Activated naive CD4-positive, alpha-beta T cell treated with anti-CD3 and anti-CD28 coated beads for 36 hours (primary cell): ENCODE measurements at regions not wholly inside any gene's neighbourhood (a gene's known extent, or its start where the extent isn't known, plus 50 kb on each side); places are given as distances from the start of the nearest gene placed in this dataset.

ENCODE experiments used
- CTCF ChIA-PET: fragments of 350-600 bp; sonication (Branson Sonifier 250); formaldehyde crosslinking; loops from one replicate; lab custom pipeline; 2021; ENCODE audit warnings: antibody characterized with exemption; lab: Charles Lee
- DNase-seq: peaks from one replicate; pipeline ENCODE4 v3.0.0-alpha.2; 2020
- H3K27ac Mint-ChIP-seq: one replicate; pipeline ENCODE4 v1.8.0; 2021; ENCODE audit warnings: mild to moderate bottlenecking, mixed read lengths
- H3K27me3 Mint-ChIP-seq: one replicate; pipeline ENCODE4 v1.8.0; 2021; ENCODE audit warnings: low read depth, mixed read lengths
- H3K36me3 Mint-ChIP-seq: one replicate; pipeline ENCODE4 v1.8.0; 2021; ENCODE audit warnings: low read depth, mixed read lengths
- H3K4me1 Mint-ChIP-seq: one replicate; pipeline ENCODE4 v1.8.0; 2021; ENCODE audit warnings: low read depth, mixed read lengths
- H3K4me3 Mint-ChIP-seq: one replicate; pipeline ENCODE4 v1.8.0; 2021; ENCODE audit warnings: mild to moderate bottlenecking, moderate library complexity, mixed read lengths
- H3K9me3 Mint-ChIP-seq: one replicate; pipeline ENCODE4 v1.8.0; 2021; ENCODE audit warnings: mixed read lengths
- intact Hi-C: fragments of 100-400 bp; cut with micrococcal nuclease; formaldehyde crosslinking; loops from one replicate; pipeline ENCODE4 v1.15.1; 2023

- Mint-ChIP-seq H3K27me3 (no peaks in the 10 kb centered on the region), H3K4me1 (no peaks in the 10 kb centered on the region), H3K27ac (no peak overlapping the region), H3K36me3 (peaks cover 3% of the 10 kb centered on the region), H3K9me3 (peaks cover 20% of the 10 kb centered on the region), H3K4me3 (no peak overlapping the region)
- intact Hi-C loops: no loop called here
- DNase-seq: no peak
- CTCF ChIA-PET: no interaction called here
Observed at GRCh38 chr10:31173752-31174151, 142.1 kb upstream of the ZNF438 start.

- peaks cover 3% of the 10 kb centered on the region for H3K36me3 Mint-ChIP-seq
- intact Hi-C loops: no loop called here
- CTCF ChIA-PET: no interaction called here
- no peaks in the 10 kb centered on the region for H3K4me1 Mint-ChIP-seq
- H3K9me3 Mint-ChIP-seq: peaks cover 10% of the 10 kb centered on the region
- DNase-seq: no peak
- H3K27ac Mint-ChIP-seq: no peak overlapping the region
- no peaks in the 10 kb centered on the region for H3K27me3 Mint-ChIP-seq
- H3K4me3 Mint-ChIP-seq: no peak overlapping the region
Observed at GRCh38 chr10:31179091-31179680, 139.8 kb upstream of the ZEB1 start.

DNA sequence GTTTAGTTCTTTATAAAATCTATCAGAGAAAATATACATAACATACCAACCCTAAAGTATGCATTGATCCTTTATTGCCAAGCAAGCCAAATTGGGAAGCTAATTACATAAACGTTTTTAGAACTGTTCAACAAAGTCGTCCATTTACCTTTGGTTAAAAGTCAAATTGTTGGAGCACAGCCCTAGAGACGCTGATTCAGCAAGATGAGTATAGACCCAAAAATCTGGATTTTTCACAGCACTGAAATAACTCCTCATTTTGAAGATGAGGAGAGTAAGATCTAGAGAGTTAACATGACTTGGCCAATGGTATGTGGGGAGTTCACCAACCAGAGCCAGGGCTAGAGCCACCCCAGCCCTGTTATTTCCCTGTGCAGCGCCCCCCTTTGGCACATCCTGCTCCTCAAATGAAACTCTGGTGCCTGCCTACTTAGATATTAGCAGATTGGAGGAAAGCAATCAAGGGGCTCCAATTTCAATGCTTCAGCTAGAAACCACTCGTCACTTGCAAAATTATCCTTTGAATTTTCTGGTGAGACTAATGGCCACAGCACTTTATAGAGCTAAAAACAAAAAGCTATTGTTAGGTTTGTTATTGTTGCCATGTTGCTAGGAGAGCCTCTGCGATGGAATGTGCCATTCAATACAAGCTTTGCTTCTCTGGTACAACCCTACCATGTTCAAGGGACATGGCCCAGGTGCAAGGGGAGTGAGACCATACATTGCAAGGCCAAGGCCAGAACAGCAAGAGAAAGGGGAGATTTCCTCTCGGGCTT is 132.6 kb upstream of the ZEB1 start:
- no peak for DNase-seq
- no peak overlapping the region for H3K4me3 Mint-ChIP-seq
- H3K27ac Mint-ChIP-seq: no peak overlapping the region
- H3K4me1 Mint-ChIP-seq: no peaks in the 10 kb centered on the region
- no peaks in the 10 kb centered on the region for H3K27me3 Mint-ChIP-seq
- no peaks in the 10 kb centered on the region for H3K9me3 Mint-ChIP-seq
- CTCF ChIA-PET: no interaction called here
- intact Hi-C loops: no loop called here
- no peaks in the 10 kb centered on the region for H3K36me3 Mint-ChIP-seq

DNA sequence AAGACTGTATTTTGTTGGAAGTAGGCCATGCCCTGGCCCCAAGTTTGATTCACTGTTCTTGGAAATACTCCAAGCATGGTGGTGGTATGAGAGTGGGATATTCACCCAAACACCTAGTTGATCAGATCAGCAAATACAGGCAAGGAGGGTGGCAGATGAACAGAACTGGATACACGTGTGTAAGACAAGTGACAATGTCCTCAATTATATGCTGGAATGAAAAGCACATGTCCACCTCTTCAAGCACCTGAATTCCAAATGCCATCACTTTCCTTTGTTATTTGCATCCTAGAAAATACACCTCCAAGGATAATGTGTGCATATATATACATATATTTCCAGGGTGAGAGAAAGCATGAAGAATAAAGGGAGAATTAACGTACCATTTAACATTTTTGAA is 131.8 kb upstream of the ZEB1 start:
- no peaks in the 10 kb centered on the region for H3K9me3 Mint-ChIP-seq
- CTCF ChIA-PET: no interaction called here
- H3K4me1 Mint-ChIP-seq: no peaks in the 10 kb centered on the region
- DNase-seq: no peak
- H3K36me3 Mint-ChIP-seq: no peaks in the 10 kb centered on the region
- no peak overlapping the region for H3K27ac Mint-ChIP-seq
- no peak overlapping the region for H3K4me3 Mint-ChIP-seq
- intact Hi-C loops: no loop called here
- no peaks in the 10 kb centered on the region for H3K27me3 Mint-ChIP-seq

DNA sequence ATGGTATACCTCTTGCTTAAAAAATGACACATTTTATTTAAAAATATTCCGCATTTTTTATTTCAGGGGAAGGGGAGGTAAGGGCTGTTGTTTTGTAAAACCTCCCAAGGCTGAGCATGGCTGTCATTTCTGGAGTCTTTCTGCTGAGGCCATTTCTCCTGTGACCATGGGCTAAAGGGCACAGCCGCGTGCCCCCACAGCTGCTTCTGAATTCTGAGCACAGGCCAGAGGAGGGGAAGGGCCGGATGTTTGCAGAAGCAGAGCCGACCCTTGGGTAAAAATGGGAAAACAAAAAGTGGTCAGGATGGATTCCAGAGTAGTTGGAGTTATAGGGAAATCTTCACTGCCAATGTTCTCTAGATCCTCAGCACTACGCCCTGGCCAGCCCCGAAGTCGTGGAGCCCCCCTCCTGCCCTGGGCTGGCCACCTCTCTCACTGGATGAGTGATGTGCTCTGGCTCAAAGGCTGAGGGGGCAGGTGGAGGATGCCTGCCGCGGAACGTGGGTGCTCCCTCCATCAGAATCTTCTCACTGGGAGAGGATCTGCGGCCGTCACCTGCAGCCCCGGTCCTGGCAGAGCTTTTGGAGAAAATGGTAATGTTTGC is 131.3 kb upstream of the ZEB1 start:
- Mint-ChIP-seq H3K27ac (no peak overlapping the region), H3K4me3 (no peak overlapping the region), H3K36me3 (no peaks in the 10 kb centered on the region), H3K9me3 (no peaks in the 10 kb centered on the region), H3K27me3 (no peaks in the 10 kb centered on the region), H3K4me1 (no peaks in the 10 kb centered on the region)
- CTCF ChIA-PET: no interaction called here
- intact Hi-C loops: no loop called here
- DNase-seq: no peak

DNA sequence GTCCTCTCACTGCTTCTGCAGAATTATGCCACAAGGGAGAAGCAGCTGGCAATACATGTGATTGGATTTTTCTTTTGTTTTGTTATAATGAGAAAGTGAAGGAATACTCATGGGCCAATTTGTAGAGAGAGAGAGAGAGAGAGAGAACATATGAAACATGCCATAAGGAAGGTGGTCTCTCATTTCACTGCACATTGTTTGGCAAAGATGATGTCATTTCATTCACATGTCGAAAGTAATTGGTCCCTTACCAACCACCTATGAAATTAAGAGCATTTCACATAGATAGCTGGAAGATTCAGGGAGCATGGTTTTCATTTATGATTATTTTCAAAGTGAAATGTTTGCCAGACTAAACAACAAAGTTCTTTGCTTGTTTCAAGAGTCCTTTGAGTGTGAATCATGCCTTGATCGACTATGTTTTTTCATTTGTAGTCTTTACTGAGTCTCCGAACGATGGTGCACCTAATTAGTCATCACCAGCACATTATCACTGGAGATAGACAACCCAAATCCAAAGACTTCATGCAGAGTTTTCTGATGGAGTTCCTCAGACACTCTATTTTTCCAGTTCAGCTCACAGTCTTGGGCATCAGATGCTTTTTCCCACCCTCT is 130.1 kb upstream of the ZEB1 start:
- H3K4me1 Mint-ChIP-seq: no peaks in the 10 kb centered on the region
- intact Hi-C loops: no loop called here
- H3K9me3 Mint-ChIP-seq: no peaks in the 10 kb centered on the region
- DNase-seq: no peak
- no peak overlapping the region for H3K27ac Mint-ChIP-seq
- no peak overlapping the region for H3K4me3 Mint-ChIP-seq
- CTCF ChIA-PET: no interaction called here
- no peaks in the 10 kb centered on the region for H3K27me3 Mint-ChIP-seq
- no peaks in the 10 kb centered on the region for H3K36me3 Mint-ChIP-seq

DNA sequence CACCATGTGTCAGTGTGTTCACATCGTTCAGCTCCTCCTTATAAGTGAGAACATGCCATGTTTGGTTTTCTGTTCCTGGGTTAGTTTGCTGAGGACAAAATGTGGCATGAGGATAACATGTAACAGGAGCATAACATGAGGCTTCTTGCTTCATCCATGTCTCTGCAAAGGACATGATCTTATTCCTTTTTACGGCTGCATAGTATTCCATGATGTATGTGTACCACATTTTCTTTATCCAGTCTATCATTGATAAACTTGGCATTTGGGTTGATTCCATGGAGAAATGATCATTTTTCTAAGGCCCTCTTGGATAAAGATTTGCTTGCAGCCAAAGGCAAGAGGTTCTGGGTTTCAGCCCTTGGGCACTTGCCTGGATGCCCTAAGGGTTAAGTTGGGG is 128.5 kb upstream of the ZEB1 start:
- Mint-ChIP-seq H3K4me3 (no peak overlapping the region), H3K9me3 (no peaks in the 10 kb centered on the region), H3K36me3 (no peaks in the 10 kb centered on the region), H3K27me3 (no peaks in the 10 kb centered on the region), H3K27ac (no peak overlapping the region), H3K4me1 (no peaks in the 10 kb centered on the region)
- no peak for DNase-seq
- CTCF ChIA-PET: no interaction called here
- intact Hi-C loops: no loop called here

DNA sequence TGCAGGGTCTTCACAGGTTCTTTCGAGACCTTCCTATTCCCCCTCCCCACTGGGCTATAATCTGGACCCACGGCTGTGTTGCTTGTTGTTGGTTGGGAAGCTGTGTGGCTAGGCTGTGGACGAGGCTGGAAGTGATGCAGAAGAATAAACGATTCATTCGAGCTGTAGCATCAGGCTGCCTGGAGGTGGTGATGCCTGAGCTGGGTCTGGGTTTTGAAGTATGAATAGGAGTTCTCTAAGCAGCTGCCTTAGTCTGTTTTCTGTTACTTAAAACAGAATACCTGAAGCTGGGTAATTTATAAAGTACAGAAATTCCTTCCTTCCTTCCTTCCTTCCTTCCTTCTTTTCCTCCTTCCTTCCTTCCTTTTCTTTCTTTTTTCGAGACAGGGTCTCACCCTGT is 126.5 kb upstream of the ZEB1 start:
- Mint-ChIP-seq H3K4me1 (no peaks in the 10 kb centered on the region), H3K9me3 (no peaks in the 10 kb centered on the region), H3K36me3 (no peaks in the 10 kb centered on the region), H3K27ac (no peak overlapping the region), H3K4me3 (no peak overlapping the region), H3K27me3 (no peaks in the 10 kb centered on the region)
- DNase-seq: no peak
- CTCF ChIA-PET: no interaction called here
- intact Hi-C loops: no loop called here

- no peak for DNase-seq
- Mint-ChIP-seq H3K27ac (no peak overlapping the region), H3K4me3 (no peak overlapping the region), H3K9me3 (no peaks in the 10 kb centered on the region), H3K36me3 (no peaks in the 10 kb centered on the region), H3K27me3 (no peaks in the 10 kb centered on the region), H3K4me1 (no peaks in the 10 kb centered on the region)
- CTCF ChIA-PET: no interaction called here
- intact Hi-C loops: no loop called here
Observed at GRCh38 chr10:31194986-31195385, 124.0 kb upstream of the ZEB1 start.

DNA sequence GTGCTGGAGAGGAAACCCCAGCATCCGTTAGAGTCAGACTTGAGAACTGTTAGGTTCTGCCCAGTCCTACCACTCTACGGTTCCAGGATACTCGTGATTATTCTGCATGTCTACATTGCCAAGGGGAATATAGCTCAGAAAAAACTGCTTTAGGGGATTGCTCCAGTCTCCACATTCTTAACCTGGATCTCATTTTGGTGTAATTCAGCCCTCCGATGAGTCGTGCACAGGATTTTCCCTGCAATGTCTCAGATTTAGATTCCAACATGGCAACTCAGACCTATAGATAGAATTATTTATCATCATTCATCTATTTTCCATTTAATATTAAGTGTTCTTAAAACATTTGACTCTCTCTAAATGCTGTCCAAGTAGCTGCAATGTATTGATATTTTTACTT is 121.1 kb upstream of the ZEB1 start:
- CTCF ChIA-PET: interaction anchor here (1.0 to 1.2 kb wide), 2 partner anchors 9 to 12 kb away, joined by 3 read pairs; no protein-coding TSS in a partner anchor
- Mint-ChIP-seq H3K4me3 (no peak overlapping the region), H3K9me3 (no peaks in the 10 kb centered on the region), H3K27ac (no peak overlapping the region), H3K4me1 (no peaks in the 10 kb centered on the region), H3K36me3 (no peaks in the 10 kb centered on the region), H3K27me3 (no peaks in the 10 kb centered on the region)
- DNase-seq: no peak
- intact Hi-C loops: no loop called here

GRCh38 chr10:31204090-31204489 is 114.9 kb upstream of the ZEB1 start:
- intact Hi-C loops: no loop called here
- no peak overlapping the region for H3K27ac Mint-ChIP-seq
- H3K36me3 Mint-ChIP-seq: peaks cover 5% of the 10 kb centered on the region
- H3K4me3 Mint-ChIP-seq: no peak overlapping the region
- CTCF ChIA-PET: no interaction called here
- no peaks in the 10 kb centered on the region for H3K4me1 Mint-ChIP-seq
- DNase-seq: no peak
- no peaks in the 10 kb centered on the region for H3K27me3 Mint-ChIP-seq
- no peaks in the 10 kb centered on the region for H3K9me3 Mint-ChIP-seq

DNA sequence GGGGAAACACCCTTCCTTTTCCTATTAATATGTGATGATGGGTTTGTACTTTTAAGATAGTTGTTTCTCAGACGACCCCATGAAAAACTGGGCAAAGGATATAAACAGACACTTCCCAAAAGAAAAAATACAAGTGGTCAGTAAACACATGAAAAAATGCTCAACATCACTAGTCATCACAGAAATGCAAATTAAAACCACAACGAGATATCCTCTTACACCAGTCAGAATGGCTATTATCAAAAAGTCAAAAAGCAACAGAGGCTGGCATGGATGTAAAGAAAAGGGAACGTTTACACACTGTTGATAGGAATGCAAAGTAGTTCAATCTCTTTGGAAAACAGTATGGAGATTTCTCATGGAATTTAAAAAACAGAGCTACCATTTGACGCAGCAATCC is 111.4 kb upstream of the ZEB1 start:
- Mint-ChIP-seq H3K4me3 (no peak overlapping the region), H3K36me3 (peaks cover 5% of the 10 kb centered on the region)
- CTCF ChIA-PET: no interaction called here

More for the DNA sequence above, 111.4 kb upstream of the ZEB1 start:
- no peak overlapping the region for H3K27ac Mint-ChIP-seq
- H3K4me1 Mint-ChIP-seq: no peaks in the 10 kb centered on the region
- H3K27me3 Mint-ChIP-seq: no peaks in the 10 kb centered on the region
- no peak for DNase-seq
- intact Hi-C loops: no loop called here
- H3K9me3 Mint-ChIP-seq: no peaks in the 10 kb centered on the region
